ENCODE measurements at regions not wholly inside any gene's neighbourhood (a gene's known extent, or its start where the extent isn't known, plus 50 kb on each side); places are given as distances from the start of the nearest gene placed in this dataset.

DNA sequence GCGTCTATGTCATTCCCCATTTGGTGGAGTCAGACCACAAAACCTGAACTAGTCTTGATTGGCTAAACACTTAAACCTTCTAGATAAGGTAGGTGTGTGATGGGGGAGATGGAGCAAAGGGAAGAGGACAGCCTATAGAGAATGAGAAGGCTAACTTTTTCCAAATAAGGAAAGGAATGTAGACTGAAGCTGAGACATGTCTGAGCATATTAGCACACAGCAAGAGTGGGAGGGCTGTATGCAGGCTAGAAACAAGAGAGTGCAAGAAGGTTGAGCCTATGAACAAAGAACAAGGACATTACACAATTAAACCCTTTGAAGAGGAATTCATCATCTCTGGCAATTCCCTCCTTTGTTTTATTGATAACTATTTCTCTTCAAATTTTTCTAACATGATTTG lies 89.2 kb upstream of the OLFM3 start:
- Histone ChIP-seq H4K91ac (replicated peaks; ENCODE audit: insufficient read length, low read length) (no peak overlapping the region), H3K18ac (ENCODE audit: extremely low read depth, low read length) (no peak overlapping the region), H3K27ac (ENCODE audit: low read depth, low read length) (no peak overlapping the region), H3K14ac (ENCODE audit: insufficient read length) (no peak overlapping the region), H4K8ac (ENCODE audit: extremely low read depth, insufficient read depth, low read length) (no peak overlapping the region), H2BK15ac (ENCODE audit: low read length) (no peak overlapping the region), H2AK5ac (ENCODE audit: low read depth, low read length) (no peak overlapping the region), H3K4me1 (replicated peaks in 1 of 4; ENCODE audit: control insufficient read depth in 3 of 4, insufficient read depth in 4 of 4, low read length in 3 of 4) (peaks cover 0 to 2% (median 0%) of the 10 kb centered on the region in 4 experiments; a peak in 1 of 7 replicates), H3K4me2 (ENCODE audit: insufficient read depth in 1 of 2, low read depth in 2 of 2, low read length in 2 of 2) (no peak overlapping the region), H3K9ac (replicated peaks in 1 of 4; ENCODE audit: extremely low read depth in 1 of 4, low read depth in 3 of 4, low read length in 3 of 4) (peak overlapping the region in 1 of 4 experiments; percentile 16; a peak in 1 of 7 replicates), H2BK5ac (ENCODE audit: low read depth, low read length) (no peak overlapping the region), H4K20me1 (replicated peaks in 1 of 2; ENCODE audit: control insufficient read depth in 1 of 2, insufficient read depth in 2 of 2, low read length in 2 of 2) (no peaks in the 10 kb centered on the region), H3K9me3 (ENCODE audit: insufficient read depth in 2 of 2, low read depth in 1 of 2, low read length in 1 of 2) (no peaks in the 10 kb centered on the region), H2BK20ac (ENCODE audit: low read length) (no peak overlapping the region), H3K36me3 (ENCODE audit: control insufficient read depth in 2 of 4, insufficient read depth in 4 of 4, low read length in 3 of 4) (no peaks in the 10 kb centered on the region), H3K27me3 (replicated peaks in 1 of 4; ENCODE audit: control insufficient read depth in 3 of 4, extremely low read depth in 1 of 4, insufficient read depth in 3 of 4, low read length in 3 of 4) (no peaks in the 10 kb centered on the region), H3K4me3 (ENCODE audit: extremely low read depth in 1 of 4, insufficient read depth in 2 of 4, low read depth in 3 of 4, low read length in 4 of 4) (no peak overlapping the region), H3K23ac (ENCODE audit: insufficient read length) (no peak overlapping the region), H2BK120ac (replicated peaks; ENCODE audit: low read depth, low read length) (no peak overlapping the region), H2BK12ac (ENCODE audit: low read depth, low read length) (no peak overlapping the region), H4K5ac (ENCODE audit: insufficient read length, low read depth, low read length) (no peak overlapping the region), H3K4ac (replicated peaks; ENCODE audit: insufficient read length, low read depth, low read length) (no peak overlapping the region), H3K23me2 (ENCODE audit: low read depth, low read length) (no peaks in the 10 kb centered on the region; the same call in 1 of the 2 replicates), H3K56ac (replicated peaks; ENCODE audit: insufficient read length, low read depth, low read length) (no peak overlapping the region), H3K79me1 (ENCODE audit: low read depth, low read length) (no peaks in the 10 kb centered on the region), H3K79me2 (ENCODE audit: control insufficient read depth in 1 of 2, insufficient read depth in 2 of 2, low read length in 2 of 2) (no peaks in the 10 kb centered on the region), H2AFZ (ENCODE audit: low read length) (peak overlapping the region; percentile 72)
- DNase-seq (ENCODE audit: low read depth in 1 of 2, low spot score in 2 of 2) (no peak), FAIRE-seq (no peak)
- WGBS, 2 experiments (ENCODE audit: extremely low coverage in 1 of 2, insufficient coverage in 1 of 2, insufficient read length in 1 of 2, insufficient replicate concordance in 2 of 2, low coverage in 1 of 2, low lambda C conversion rate in 2 of 2, missing lambda C conversion rate in 1 of 2), result 94% methylated on average over 1 of the region's 1 CpG; no CpG with 5 or more reads in 1 of the 2 experiments
- ChIA-PET CTCF (ENCODE audit: partially characterized antibody) (interaction anchor here (0.6 kb wide), 1 partner anchor 919 kb away, joined by 3 read pairs; no protein-coding TSS in a partner anchor), POLR2A (ENCODE audit: partially characterized antibody) (no interaction called here)
- TF ChIP-seq BACH1 (IDR thresholded peaks at IDR 0.05; ENCODE audit: low read length) (no peak), RXRA (IDR thresholded peaks at IDR 0.05; ENCODE audit: insufficient read depth, low read depth, low read length) (no peak), SP2 (IDR thresholded peaks at IDR 0.05; ENCODE audit: low read length) (no peak), TAF7 (optimal IDR thresholded peaks at IDR 0.05; ENCODE audit: borderline replicate concordance, low read depth, low read length) (no peak), SIRT6 (IDR thresholded peaks at IDR 0.05; ENCODE audit: low read length) (no peak), RAD21 (IDR thresholded peaks at IDR 0.05 in 1 of 2, conservative IDR thresholded peaks at IDR 0.05 in 1 of 2; ENCODE audit: low read depth in 2 of 2, low read length in 2 of 2) (no peak), SP1 (IDR thresholded peaks at IDR 0.05; ENCODE audit: low read depth, low read length) (0 out of 2 replicates have a peak, but pooled peaks have one; percentile 25), SRF (IDR thresholded peaks at IDR 0.05; ENCODE audit: low read depth, low read length) (peak; percentile 93), HDAC2 (IDR thresholded peaks at IDR 0.05; ENCODE audit: borderline replicate concordance in 1 of 2, low read depth in 2 of 2, low read length in 2 of 2) (no peak)

All from H1 (cell line).